ENCODE measurements at regions not wholly inside any gene's neighbourhood (a gene's known extent, or its start where the extent isn't known, plus 50 kb on each side); places are given as distances from the start of the nearest gene placed in this dataset.

DNA sequence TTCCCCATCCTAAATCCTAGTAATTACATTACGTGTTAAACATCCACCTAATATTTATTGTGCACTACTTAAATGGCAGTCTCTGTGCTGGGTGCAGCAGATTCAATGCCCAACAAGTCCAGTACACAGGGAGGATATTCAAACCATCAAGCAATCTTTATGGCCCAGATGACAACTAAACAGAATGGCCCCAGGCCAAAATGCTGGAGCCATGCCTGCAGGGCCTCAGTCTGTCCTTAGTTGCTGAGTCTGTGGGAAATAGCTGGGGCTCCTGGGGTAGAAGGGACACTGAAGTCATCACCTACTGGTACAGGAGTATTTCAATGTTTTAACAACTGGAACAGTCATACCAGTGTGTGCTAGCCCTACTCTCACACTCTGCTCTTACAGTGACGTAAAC is 153.5 kb downstream of the ZNF608 start:
- no peak for DNase-seq (ENCODE audit: low spot score)
- ATAC-seq: no peak

DNA sequence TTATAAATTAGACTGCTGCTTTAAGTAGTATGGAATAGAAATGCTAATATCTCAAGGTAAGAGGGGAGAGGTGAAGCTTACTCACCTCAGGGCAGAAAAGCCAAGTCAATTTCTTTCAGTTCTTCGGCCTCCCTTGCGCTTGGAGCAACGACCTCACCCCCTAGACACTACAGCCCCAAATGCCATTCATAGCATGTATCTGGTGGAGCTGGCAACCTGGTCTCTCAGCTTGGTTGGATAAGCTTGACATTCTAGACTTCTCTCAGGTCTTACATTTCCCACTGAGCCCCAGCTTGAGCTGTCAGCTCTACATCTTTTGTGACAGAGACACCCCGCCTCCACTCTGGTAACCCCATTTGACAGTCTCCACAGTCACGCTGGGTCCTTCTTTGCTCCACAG is 154.9 kb downstream of the ZNF608 start:
- ATAC-seq: no peak
- DNase-seq (ENCODE audit: low spot score): no peak

DNA sequence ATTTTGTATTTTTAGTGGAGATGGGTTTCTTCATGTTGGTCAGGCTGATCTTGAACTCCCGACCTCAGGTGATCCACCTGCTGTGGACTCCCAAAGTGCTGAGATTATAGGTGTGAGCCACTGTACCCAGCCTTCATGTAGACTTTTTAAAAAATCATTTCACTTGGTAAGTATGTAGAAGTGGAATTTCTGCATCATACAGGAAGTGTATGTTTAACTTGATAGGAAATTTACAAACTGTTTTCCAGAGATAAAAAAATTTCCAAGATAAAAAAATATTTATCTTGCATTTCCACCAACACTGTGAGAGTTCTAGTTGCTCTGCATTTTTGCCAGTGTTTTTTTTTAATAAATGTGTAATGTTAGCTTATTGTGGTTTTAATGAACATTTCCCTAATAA is 155.8 kb downstream of the ZNF608 start:
- ATAC-seq (no peak), DNase-seq (ENCODE audit: low spot score) (no peak)

DNA sequence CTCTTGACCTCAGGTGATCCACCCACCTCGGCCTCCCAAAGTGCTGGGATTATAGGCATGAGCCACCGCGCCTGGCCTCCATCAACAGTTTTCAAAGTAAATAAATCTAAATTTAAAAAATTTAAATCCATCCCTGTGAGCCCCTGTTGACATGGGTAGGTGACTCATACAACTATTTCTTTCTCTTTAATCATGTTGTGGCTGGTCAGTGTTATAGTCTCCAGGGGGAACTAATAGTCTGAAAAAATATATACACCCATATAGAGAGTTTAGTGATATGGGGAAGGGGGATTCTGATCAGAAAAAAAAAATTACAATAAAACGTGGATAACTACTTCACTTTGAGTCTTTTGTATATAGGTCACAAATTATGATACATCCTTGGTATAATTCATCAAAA is 159.2 kb downstream of the ZNF608 start:
- DNase-seq (ENCODE audit: low spot score): no peak
- no peak for ATAC-seq

DNA sequence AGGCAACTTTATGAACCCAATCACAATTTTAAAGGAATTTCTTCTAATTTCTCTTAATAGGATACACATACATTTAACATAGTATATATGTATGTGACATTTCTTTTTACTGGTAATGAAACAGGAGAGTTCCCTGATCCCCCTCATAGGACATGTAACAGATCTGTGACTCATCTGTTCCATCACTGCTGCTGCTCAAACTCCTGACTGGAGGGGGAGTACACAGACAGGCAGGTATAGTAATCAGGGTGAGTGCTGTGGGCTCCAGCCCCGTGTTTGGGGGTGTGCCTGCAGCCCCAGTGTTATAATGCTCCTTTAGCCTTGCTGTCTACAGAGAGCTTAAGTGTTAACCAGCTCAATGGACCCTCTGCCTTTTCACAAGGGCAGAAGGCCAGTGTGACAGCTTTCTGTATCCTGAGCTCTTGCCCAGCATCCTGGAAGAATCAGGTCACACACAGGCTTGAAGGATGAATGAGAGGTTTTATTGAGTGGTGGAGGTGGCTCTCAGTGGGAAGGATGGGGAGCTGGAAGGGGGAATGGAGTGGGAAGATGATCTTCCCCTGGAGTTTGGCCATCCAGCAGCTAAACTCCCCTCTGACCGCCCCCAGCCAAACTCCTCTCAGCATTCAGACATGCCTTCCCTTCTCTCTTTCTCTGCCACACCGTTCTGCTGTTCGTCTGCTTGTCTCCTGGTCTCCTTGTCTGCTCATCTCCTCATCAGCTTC is 161.3 kb downstream of the ZNF608 start:
- ATAC-seq (no peak), DNase-seq (ENCODE audit: low spot score) (no peak)

DNA sequence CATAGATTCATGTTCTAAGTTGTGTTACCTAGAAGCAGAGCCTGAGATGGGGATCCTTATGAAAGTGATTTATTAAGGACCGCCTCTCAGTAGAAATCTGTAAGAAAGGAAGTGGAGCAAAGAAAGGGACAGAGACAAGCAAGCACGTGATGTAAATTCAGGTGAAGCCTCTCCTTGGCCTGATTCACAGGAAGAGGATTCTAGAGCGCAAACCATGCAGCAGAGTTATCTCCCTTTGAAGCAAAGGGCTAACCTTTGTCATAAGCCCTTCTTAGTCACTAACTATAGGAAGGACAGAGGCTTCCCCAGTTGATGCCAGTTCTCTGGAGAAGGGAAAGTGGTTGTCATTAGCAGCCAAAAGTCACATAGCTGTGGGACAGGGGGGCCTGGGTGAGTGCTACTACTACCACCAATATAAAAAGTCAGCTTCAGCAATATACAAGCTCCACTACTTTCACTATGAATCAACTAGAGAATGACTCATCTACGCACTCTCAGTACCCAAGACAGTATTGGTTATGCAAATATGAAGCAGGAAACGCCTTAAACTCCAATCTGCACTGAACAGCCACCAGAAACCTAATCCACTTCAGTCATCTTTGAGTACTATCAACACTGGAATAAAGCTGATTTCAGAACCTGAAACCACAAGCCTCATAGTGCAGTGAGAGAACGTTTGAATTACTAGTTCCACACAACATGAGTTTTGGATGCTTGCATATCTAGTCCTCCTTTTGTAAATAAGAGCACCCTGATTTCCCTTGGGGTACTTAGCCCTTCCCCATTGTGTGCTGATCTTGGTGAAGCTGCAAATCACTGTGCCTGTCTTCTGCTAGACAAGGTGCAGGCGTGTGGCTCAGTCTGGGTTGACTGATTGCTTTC is 162.7 kb downstream of the ZNF608 start:
- DNase-seq (ENCODE audit: low spot score): no peak
- ATAC-seq: no peak

DNA sequence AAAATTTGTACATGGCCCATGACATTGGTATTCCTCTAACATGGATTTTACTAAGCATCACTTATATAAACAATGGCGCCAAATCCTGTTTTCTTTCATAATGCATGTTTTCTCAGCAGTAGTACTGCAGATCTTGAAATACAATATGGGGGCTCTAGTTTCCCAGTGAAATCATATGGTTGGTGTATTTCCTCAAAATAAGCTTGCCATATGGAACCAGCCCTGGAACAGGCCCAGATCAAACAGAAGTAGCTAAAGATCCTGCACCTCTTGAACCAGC is 163.9 kb downstream of the ZNF608 start:
- DNase-seq (ENCODE audit: low spot score): no peak
- no peak for ATAC-seq

DNA sequence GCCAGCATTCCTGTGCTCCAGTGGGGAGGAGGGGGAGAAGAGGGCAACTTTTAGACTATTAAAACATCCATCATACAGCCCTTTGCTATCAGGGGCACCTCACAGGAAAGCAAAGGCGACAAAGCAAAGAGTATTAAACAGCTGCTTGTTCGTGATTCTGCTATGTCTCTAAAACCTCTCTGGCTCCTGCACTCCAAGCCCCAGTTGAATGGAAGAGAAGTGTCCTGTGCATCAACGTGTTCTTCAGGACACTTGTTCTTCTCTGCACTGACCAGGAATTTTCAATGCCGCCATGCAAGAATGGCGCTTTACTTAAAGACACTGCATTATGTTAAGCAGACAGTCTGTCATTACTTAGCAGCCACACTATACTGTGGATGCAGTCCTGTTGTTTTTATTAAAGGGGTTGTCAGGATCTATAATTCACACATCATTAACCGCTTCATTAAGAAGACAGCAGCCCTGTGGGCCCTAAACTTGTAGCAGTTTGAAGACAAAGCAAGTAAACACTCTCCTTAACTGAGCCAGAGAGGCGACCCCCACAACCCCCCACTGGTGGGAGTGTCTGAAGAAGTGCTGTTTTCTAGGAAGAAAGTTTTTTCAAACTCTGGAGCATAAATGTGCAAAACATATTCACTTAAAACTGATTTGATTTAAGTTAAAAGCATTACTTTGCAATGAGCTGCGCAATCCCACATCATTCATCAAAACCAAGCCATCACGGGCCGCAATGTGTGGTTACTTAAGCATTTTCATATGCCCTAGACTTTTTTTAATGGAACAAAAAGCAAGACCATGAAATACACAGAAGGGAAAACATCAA is 164.5 kb downstream of the ZNF608 start:
- no peak for DNase-seq (ENCODE audit: low spot score)
- no peak for ATAC-seq

DNA sequence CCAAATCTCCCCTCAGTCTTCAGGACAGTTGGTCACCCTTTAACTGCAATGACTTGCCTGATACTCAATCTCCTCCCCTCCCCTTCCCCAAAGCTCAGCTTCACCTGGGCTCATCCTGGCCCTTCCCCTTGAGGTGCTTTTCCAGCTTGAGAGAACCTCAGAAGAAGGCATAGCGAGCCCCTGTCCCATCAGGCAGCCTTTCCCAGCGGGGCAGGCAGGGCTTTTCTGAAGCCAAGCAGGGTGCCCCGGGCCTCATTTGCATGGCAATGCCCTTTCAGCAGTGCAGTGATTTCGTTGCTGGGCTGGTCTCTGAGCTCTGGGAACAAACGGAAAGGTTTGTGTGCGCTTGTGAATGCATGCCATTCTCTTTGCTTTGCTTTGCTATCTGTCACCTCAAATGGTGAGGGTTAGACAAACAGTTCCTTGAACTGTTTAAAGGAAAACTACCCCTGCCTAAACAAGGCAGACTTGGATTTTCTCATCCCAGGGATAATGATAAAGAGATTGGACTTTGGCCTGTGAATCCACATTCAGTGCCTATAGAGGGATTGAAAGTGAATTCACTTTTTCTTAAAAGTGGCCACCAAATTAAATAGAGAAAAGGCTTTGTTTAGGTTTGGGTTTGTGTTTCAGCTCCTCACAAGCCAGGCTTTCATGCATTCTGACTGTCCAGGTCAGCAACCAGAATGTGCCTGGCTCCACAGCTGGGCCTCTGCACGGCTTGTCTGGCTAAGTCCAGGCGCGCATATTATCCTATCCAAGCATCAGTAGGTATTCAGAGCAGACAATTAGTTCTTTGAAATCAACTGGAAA is 165.3 kb downstream of the ZNF608 start:
- ATAC-seq: peak; percentile 83
- DNase-seq (ENCODE audit: low spot score): no peak

DNA sequence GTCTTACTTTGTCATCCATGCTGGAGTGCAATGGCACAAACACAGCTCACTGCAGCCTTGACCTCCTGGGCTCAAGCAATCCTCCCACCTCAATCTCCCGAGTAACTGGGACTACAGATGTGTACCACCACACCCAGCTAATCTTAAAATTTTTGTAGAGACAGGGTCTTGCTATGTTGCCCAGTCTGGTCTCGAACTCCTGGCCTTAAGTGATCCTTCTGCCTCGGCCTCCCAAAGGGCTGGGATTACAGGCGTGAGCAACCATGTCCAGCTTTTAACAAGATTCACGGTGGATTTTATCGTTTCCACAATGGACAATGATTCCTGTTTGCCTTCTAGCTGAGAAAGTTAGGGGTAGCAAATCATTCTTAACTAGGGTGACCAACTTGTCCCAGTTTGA is 165.9 kb downstream of the ZNF608 start:
- ATAC-seq (no peak), DNase-seq (ENCODE audit: low spot score) (no peak)

DNA sequence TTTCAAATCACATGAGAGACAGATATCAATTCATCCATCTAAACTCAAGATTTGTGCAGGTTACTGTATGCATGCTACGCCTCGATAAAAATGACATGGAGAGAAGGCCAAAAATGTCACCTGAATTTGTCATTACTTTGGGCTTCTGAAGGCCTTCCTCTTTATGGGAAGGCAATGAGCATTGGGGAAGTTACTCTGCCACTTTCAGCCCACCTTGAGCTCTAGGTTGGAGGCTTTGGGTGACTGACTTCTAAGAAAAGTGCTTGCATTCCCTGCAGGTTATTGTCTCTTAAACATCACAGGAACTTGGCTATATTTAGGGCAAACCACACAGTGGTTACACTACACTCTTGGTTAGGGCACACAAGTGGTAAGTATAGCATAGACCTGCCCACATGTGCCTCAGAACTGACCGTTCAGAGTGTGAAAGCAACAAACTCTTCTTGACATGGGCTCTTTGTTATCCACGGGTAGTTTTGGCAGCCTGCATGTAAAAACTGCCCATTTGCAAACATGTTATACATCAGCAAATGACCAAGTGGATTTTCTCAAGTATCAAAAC is 169.5 kb downstream of the ZNF608 start:
- DNase-seq (ENCODE audit: low spot score) (no peak), ATAC-seq (no peak)

DNA sequence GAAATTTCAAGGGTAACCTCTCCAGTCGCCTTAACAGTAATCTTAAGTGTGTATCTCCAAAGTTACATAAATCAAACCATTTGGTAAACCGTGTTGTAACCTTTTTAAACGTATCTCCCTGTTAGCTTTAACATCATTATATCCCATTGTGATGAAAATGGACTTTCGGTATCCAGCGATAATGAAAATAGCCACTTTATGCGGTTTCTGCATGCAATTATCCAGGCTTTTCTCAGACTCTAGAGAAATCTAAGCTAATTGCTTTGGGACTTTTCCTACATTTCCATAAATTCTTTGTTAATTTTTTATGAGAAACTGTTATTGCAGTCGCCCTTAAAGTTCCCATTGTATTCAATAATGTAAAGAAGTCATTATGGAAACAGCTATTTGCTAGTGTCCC is 170.7 kb downstream of the ZNF608 start:
- ATAC-seq (no peak), DNase-seq (ENCODE audit: low spot score) (no peak)

DNA sequence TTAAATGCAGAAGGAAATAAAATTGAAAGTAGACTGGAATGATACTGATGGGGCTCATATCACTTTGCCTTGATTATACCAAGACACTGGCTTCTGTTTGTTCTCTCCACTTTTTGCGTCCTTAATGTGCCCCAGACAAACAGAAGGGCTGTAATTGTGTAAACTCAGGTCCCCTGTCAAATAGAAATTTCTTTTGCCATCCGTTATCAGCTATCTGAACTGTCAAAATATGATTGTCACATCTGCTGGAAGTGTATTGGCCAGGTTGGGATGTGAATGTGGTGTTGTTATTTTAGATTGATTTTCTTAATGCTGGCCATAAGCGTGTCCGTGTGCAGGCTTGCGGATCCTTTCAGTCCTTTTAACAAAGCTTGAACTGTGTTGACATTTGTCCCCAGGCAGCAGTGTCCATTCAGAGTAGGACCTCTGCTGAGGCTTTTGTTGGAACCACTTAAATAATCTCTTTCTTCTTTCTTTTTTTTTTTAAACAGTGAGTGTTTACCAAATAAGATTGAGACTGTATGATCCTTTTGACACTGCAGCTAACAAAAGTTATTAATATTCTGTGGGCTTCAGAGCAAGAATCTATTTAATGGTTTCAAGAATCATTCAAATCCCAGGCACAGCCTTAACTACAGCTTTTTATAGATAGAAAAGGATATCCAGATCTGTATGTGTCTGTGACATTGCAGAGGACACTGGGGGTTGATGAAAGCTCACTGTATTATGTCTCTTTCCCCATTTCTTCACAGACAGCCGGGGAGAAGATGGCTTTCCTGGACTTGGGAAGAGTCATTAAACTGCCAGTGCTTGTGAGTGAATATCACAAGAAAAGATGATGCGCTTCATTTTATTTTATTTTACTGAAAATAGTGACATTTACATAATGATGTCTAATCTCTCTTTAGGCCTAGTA is 171.7 kb downstream of the ZNF608 start:
- DNase-seq (ENCODE audit: low spot score): no peak
- no peak for ATAC-seq

DNA sequence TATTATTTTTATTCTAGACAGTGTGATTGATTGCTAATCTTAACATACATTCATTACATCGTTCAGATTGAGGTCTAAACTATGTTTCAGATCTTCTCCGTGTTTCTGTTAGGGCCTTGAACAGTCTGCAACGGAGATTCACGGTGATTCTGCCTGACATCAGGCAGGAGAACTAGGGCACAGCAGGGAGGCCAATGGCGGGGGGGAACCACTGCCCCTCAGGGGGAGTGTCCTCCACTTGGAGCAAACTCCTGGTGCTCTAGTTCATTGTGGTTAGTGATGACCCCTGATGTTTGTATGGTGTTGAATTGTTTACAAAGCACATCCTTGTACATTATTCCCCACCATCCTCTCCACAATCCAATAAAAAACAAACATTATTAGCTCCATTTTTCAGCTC is 173.5 kb downstream of the ZNF608 start:
- ATAC-seq: no peak
- no peak for DNase-seq (ENCODE audit: low spot score)

DNA sequence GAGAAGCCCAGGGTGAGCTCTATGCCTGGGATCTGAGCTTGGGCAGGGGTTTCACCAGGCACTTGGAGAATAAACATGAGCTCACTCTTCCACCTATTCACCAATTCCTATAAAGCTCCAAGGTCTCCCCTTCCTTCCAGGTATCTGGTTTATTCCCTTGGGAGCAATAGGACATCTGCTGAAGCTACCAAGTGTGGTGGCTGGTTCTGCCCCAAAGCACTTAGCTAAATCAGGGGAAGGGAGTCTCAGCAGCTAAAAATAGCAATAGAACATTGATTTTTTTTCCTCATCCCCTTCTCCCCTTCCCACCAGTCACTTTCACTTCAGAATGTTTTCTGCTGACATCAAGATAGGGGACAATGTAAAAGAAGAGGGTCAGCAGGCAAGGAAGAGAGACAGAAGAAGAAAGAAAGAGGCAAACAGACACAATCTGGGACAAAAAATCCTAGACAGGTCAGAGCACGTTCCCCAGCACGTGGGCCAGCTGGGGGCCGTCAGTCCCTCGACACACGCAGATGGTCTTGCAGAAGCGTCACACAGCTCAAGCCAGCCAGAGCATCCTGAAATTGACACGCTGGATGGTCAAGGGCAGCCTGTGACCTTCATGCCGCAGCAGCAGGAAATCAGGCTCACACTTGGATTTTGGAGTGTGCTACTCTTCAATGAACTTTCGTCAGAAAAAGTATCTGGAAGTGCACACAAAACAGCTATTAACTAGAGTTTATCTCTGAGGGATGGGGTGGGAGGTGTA is 176.0 kb downstream of the ZNF608 start:
- no peak for DNase-seq (ENCODE audit: low spot score)
- no peak for ATAC-seq

DNA sequence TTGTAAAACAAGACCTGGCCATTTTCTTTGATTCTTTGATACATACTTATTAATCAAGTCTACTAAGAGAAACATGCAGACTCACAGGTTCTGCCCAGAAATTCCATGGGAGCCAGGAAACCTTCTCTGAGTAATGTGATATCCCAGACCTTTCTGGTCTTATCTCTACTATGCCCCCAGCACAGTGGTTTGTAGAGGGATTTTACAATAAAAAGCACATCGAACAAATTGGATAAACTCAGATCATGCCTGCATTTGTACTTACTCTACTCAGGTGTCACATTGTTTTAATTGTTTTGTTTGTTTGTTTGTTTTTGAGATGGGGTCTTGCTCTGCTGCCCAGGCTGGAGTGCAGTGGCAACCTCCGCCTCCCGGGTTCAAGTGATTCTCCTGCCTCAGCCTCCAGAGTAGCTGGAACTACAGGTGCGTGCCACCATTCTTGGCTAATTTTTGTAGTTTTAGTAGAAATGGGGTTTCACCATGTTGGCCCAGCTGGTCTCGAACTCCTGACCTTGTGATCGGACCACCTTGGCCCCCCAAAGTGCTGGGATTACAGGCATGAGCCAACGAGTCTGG is 179.5 kb downstream of the ZNF608 start:
- no peak for ATAC-seq
- DNase-seq (ENCODE audit: low spot score): no peak

DNA sequence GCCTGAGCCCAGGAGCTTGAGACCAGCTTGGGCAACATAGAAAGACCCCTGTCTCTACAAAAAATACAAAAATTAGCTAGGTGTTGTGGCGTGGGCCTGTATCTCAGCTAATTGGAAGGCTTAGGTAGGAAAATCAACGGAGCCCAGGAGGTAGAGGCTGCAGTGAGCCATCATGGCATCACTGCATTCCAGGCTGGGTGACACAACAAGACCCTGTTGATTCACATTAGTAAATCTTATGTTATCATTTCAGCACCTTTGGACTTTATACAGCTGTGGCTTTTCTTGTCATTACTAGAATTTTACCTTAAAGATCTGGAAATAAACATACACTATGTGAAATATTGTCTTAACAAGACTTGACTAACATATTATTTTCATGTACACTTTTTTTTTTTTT is 185.0 kb downstream of the ZNF608 start:
- DNase-seq (ENCODE audit: low spot score) (no peak), ATAC-seq (no peak)

DNA sequence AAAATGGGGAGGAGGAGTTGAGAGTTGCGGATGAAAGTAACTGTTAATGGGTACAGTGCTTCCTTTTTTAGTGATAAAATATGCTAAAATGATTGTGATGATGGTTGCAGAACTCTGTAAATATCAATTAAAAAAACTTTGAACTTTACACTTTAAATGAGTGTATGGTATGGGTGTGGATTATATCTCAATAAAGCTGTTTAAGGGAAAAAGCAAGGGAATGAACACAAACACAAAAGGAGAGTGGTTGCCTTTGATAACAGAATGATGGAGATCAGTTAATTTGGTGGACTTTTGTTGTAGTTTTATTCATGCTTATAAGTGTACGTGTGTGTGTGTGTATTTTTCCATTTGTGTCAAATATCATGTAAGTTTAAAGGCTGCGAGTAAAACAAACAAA is 186.1 kb downstream of the ZNF608 start:
- DNase-seq (ENCODE audit: low spot score) (no peak), ATAC-seq (no peak)

DNA sequence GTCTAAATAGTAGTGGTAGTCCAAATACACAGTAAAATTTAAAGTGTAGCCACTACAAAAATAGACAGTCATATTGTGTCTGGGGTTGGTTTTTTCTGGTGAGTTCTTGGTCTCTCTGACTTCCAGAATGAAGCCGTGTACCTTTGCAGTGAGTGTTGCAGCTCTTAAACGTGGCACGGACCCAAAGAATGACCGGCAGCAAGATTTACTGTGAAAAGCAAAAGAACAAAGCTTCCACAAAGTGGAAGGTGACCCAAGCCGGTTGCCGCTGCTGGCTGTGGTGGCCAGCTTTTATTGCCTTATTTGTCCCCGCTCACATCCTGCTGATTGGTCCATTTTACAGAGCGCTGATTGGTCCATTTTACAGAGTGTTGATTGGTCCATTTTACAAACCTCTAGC is 188.7 kb downstream of the ZNF608 start:
- ATAC-seq: no peak
- no peak for DNase-seq (ENCODE audit: low spot score)
